NCI-H1048 (cell line): ENCODE measurements at regions not wholly inside any gene's neighbourhood (a gene's known extent, or its start where the extent isn't known, plus 50 kb on each side); places are given as distances from the start of the nearest gene placed in this dataset.
"Not testable (repeated sequence)": the region's sequence is repeated elsewhere in the genome, so short reads cannot be mapped to it uniquely, and the experiment has no call there.

Source experiments
- DNase-seq: peaks from one replicate; lab custom pipeline; 2025; lab: John Stamatoyannopoulos, UW

DNA sequence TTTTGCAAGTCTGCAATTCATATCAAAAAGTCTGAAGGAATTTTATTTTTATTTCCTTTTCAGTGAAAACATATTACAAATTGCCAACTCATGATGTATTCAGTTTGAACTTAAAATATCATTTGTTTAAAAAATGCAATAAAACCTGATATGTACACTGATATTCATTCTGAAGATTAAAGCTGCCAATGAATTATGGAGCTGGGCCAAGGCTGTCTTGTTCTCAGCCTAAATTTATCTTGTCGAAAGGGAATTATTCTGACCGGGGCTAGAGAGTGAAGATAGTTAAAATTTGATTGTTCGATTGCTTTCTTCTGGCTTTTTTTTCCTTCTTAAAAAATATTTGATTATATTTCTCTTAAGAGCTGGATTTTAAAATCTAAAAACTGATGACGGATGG is 54.0 kb upstream of the RBFOX1 start:
- DNase-seq: no peak

DNA sequence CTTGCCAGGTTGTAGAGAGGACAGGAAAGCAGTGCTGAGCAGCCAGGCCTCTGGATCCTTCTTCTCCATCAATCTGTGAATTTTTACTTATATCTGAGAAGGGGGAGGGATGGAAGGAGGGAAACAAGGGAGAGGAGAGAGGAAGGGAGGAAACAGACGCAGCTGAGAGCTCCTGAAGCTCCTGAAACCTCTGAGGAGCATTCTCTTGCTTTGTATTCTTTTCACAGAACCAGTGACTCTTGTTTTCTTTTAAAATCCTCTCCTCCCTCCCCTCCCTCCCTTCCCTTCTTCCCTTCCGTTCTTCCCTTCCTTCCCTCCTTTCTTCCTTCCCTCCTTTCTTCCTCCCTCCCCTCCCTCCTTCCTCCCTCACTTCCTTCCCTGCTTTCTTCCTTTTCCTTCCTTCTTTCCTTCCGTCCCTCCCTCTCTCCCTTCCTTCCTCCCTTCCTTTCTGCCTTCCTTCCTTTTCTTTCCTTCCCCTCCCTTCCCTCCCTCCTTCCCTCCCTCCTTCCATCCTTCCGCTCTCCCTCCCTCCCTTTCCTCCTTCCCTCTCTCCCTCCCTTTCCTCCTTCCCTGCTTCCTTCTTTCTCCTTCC is 60.0 kb upstream of the RBFOX1 start:
- no peak for DNase-seq

DNA sequence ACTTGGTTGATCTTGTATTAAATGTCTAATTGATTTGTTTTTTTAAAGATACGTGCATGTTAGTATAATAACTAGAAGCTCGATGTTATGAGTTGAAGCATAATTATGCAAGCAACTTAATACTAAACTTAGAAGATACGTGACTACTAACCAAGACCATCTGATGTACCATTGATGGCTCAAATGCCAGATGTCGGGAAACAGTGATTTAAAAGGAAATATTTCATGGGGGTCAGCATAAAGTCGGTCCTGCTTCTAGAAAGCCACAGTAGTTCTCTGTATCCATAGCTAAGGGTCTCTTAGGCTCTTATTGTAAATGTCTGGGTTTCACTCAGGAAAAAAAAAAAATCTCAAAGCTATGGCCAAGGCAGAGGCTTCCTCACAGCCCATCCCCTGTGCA is 61.2 kb upstream of the RBFOX1 start:
- no peak for DNase-seq

DNA sequence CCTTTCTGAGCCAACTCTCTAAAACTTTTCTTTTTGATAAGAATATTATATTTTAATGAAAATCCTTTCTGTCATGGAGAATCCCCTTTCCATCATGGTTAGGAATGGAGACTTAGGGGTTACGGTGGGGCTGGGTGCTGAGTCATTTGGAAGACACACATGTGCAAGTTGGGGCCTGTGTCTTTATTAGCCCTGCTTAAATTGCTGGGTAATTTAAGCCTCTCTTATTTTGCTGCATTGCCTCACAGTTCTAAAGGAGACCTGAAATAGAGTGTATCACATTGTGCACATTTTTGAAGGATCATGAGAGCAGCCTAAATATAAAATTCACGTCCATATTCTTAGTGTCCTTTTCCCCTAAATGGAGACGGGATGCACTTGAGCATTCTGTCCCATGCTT is 61.8 kb upstream of the RBFOX1 start:
- DNase-seq: no peak

DNA sequence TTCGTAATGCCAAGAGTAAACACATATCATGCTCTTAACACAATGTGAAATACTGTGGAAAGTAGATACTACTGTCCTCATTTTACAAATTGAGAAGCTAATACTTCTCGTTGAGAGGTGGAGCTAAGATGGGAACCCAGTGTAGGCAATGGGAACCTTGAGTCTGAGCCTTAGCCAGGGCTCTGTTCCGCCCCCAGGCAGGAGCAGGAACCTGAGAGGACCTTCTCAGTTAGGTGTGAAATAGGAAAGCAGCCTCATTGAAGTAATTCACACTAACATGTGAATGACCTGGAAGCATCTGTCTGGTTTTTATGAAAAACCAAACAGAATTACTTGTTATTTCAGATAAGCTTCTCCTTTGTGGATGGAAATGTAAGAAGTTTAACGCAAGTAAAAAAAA is 62.6 kb upstream of the RBFOX1 start:
- DNase-seq: no peak

DNA sequence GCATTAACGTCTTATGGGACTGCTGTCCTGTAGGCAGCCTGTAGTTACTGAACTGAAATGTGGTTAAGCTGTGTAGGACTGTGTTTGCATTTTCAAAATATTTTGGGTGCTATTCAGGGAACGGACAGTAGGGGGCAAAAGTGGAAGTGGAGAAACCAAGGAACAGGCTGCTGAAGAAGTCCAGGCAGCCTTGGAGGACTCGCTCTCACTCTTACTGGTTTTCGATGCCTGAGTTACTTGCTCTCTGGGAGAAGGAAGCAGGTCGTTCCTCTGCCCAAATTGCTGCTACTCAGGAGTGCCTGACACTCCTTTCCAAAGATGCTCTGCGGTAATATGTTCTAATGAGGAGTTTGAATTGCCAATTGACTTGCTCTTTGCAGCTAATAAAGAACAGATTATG is 64.5 kb upstream of the RBFOX1 start:
- no peak for DNase-seq

DNA sequence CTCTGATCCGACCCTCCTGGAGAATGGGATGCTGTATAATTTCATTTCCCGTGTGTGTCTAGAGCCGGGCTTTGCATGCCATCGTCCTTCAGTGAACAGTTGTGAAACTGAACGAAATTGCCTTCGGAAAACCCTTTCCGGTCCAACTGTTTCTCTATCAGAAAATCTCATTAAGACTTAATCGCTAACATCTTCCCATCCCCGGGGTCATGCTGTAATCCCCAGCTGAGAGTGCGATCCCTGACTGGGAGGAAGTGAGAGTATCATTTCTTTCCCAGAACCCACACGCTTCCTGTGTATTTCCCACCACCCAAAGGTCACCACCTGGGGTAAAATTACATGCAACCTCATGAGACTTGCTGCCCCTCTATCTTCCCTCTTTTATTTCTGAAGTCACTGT is 75.6 kb upstream of the RBFOX1 start:
- no peak for DNase-seq

DNA sequence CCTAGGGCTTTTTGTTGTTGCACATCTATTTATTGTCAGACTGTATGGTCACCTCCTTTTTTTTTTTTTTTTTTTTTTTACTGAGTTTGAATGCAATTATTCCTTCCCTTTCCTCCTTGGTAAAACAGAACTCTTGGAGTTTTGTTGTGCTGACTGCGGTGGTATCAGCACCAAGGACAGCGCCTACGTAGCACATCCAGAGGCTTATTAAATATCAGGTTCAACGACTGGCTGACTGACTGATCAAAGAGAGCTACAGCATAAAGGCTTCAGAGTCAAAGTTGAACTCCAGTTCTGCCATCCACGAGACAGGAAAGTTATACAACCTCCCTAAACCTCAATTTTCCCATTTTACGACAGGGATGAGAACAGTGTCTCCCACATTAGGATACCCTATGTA is 86.1 kb upstream of the RBFOX1 start:
- DNase-seq: no peak

DNA sequence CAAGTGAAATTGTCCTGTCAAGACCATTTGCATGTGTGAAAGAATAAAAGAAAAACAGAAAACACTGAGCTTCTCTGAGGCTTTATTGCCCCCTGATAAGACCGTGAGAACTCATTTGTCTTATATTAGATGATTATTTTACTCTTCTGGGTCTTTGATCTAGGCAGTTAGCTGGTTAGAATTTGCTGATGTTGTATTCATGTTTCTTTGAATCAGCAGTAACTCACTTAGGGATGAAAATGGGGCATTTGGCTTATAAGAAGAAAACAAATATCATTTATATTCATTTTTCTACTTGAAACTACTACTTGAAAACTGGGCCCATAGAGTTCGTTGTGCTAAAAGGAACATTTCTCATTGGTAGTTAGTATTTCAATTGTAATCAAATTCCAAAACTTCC is 93.1 kb upstream of the RBFOX1 start:
- no peak for DNase-seq

DNA sequence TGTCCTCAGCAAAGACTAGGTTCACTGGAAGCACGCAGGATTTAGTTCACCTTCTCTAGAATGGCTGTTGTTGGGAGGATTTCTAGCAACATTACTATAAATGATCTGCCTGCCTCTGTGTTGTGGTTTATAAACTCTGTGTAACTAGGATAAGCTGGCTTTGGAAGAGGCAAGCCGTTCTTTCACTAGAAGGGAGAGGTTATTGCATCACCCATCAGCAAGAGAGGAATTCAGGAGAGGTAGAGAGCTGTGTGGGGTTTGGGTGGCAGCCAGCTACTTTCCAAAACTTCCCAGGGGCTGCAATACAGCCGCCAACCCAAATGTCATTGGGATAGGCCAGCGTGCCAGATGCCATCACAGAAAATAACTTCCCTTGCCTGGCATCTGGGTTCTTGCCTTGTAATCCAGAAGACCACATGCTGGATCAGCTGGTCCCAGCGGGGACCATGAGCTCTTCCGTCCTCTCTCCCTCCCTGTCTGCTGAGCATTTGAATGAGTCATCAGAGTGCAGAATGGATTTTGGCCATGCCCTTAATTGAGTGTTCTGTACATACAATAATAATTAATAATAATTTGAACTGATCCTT is 95.7 kb upstream of the RBFOX1 start:
- no peak for DNase-seq

DNA sequence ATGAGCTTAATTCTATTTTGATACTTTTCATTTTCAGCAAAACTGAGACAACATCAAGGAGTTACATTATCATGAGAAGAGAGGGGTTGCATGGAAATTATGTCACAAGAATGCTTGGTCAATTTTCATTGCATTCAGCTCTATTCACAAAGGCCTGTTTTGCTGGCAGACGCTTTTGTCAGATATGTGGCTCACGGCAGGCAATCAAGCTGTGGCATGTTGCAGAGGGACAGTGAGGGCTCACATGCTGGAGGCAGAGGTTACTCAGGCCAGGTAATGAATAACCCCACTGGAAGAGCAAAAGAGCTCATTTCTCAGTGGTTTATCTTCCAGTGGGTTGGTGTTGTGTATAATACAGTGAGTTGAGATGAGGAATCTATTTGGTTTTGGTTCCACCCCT is 98.7 kb upstream of the RBFOX1 start:
- no peak for DNase-seq

DNA sequence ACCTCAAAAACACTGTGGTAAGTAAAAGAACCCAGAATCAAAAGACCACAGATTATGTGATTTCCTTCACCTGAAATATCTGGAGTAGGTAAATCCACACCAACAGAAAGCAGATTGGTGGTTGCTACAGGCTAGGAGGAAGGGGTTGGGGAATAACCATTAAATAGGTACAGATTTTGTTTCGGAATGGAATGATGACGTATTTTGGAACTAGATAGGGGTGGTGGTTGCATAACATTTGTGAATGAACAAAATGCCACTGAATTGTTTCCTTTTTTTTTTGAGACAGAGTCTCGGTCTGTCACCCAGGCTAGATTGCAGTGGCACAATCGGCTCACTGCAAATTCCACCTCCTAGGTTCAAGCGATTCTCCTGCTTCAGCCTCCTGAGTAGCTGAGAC is 100.9 kb upstream of the RBFOX1 start:
- no peak for DNase-seq

DNA sequence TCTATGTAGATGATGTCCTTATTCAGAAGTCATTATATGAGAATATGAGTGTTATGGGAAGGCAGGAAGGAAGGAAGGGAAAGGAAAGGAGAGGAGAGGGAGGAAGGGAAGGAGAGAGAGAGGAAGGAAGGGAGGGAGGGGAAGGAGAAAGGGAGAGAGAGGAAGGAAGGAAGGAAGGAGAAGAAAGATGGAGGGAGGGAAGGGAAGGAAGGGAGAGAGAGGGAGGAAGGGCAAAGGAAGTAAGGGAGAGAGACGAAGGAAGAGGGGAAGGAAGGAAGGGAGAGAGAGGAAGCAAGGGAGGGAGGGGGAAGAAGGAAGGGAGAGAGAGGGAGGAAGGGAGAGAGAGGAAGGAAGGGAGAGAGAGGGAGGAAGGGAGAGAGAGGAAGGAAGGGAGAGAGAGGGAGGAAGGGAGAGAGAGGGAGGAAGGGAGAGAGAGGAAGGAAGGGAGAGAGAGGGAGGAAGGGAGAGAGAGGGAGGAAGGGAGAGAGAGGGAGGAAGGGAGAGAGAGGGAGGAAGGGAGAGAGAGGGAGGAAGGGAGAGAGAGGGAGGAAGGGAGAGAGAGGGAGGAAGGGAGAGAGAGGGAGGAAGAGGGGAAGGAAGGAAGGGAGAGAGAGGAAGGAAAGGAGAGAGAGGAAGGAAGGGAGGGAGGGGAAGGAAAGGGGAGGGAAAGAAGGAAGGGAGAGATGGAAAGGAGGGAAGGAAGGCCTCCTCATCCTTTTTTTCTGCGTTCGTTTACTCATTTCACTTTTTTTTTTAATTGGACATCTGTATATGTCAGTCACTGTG is 103.0 kb upstream of the RBFOX1 start:
- not testable (repeated sequence) for DNase-seq

DNA sequence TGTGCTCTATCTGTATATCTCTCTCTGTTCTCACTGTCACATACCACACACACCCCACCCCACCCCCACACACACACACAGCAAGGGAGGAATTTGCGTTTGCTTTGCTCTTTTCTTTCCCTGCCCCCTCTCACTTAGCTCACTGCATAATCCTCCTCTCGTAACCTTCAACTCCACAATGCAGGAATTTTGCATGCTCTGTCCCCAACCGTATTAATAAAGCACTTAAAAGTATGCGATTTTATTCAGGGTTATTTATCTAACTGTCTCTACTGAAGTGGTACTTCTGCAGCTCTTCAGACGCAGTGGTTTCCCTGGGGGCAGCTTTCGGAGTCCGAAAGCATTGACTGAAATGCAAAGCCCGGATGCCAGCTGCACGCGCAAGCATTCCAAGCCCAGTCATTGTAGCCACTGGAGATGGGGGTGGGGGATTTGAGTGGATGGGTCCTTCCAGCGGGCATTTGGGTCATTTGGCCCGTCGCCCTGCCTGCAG is 105.4 kb upstream of the RBFOX1 start:
- no peak for DNase-seq

DNA sequence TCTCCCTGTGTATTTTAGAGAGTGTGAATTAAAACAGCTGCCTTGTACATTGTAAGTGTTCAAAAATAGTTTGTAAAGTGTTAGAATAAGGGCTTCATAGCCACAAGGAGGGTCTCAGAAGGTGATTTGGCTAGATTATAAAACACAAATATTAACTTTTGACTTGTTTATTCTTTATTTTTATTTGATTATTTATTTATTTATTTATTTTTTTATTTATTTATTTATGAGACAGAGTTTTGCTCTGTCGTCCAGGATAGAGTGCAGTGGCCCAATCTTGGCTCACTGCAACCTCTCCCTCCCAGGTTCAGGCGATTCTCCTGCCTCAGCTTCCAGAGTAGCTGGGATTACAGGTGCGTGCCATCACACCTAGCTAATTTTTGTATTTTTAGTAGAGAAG is 111.5 kb upstream of the RBFOX1 start:
- no peak for DNase-seq

DNA sequence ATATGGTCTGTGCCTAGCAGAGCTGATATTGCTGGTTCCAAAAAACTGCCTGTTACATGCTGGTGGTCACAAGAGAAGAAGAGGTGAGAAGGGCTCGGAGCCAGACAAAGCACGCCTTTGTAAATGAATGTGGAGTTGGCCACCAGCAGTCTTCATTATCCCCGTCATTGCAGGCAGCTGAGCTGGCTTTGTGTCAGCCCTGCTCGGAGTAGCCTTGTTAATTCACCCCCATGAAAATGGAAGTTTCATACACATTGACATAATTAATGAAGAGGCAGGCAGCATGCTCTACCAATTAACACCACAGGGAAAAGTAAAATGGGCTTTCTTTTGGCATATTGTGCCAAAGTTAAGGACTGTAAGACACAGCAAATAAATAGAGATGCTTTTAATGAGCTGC is 113.7 kb upstream of the RBFOX1 start:
- DNase-seq: no peak

DNA sequence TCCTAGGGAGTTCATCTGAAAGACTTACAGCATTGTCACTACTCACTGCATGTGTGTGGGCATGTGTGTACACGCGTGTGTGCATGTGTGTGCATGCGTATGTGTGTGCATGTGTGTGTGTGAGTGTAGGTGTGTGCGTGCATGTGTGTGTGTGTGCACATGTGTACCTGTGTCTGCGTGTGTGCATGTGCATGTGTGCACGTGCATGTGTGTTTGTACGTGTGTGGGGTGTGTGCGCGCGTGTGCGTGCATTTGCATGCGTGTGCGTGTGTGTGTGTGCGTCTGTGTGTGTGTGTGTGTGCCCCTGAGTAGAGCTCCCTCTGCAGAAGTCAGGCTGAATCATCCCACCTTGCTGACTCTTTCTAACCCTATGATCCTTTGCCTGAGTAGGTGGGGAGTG is 114.8 kb upstream of the RBFOX1 start:
- DNase-seq: no peak

DNA sequence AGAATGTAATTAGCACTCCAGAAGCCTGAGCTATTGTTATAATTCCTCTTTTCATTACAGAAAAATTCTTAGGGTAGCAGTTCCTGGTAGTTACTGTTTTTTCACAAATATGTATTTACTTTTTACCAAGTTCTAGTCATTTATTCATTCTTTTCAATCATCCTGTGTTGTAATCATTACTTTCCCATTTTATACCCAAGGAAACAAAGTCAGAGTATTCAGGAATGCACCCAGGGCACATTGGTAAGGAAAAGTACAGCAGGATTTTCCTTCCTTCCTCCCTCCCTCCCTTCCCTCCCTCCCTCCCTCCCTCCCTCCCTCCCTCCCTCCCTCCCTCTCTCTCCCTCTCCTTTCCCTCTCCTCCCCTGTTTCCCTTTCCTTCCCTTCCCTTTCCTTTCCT is 115.9 kb upstream of the RBFOX1 start:
- no peak for DNase-seq

DNA sequence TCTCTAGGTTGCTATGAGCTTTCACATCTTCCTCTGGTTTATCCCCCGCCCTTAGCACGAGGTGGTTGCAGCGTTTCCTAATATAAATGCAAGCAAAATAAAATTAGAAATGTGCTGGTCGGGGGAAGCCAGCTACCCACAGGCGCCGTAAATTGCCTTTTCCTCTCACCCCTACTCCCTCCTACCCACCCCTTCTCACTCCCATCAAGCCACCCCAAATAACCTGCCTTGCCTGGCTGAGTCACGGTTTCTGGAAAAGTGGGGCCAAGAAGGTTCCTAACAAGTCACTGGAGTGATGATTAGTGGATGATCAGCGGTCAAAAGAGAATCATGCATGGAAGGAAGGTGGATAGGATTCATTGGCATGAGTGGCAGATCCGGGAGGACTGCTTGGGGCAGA is 120.9 kb upstream of the RBFOX1 start:
- no peak for DNase-seq

DNA sequence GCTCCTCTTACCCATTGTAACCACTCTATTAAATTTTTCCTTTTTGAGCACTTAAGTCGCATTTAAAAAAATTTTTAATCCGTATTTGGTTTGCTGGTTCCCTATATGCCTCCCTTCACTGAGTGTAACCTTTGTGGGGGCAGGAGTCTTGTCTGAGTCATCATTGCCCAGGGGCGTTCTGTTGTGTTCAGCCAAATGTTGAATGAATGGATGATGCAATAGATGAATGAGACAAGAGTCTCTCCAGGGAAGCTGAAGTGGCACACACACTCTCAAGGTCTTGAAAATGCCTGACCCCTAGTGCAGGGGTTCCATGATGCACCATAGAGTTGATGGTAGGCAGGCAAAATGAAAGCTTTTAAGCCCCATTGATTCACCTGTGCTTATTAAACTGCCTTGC is 123.0 kb upstream of the RBFOX1 start:
- DNase-seq: no peak

DNA sequence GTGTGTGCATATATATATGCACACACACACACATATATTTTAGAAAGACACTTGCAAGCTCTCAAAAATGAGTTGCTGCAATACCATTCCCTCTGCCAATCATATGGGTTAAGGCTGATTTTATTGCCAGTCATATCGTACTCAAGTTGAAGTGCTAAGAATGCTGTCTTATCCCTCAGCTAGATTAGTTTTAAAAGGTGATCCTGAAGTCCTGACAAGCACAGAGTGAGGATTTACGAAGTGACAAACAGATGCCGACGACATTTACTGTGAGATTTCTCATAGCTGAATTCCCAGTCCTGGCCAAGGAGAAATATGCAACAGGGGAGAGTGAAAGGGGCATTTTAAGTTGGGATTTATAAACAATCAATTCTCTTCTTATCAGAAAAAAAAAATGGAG is 126.2 kb upstream of the RBFOX1 start:
- no peak for DNase-seq

DNA sequence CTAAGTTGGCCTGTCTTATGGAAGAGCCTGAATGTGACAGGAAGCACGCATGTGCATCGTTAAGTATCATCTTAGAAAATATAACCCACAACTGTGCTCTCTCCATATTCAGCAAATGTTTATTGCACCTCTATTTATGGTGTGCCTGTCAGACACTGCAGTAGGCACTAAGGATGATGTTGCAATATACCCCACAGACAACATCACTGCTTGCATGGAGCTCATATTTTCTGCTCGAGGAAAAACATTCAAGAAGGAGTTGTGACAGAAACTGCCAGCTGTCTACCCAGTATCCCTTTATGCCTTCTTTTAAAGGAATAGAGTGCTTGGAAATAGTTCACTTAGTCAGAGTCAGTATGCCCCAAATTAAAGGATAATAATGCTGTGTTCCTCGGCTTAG is 132.3 kb upstream of the RBFOX1 start:
- no peak for DNase-seq

DNA sequence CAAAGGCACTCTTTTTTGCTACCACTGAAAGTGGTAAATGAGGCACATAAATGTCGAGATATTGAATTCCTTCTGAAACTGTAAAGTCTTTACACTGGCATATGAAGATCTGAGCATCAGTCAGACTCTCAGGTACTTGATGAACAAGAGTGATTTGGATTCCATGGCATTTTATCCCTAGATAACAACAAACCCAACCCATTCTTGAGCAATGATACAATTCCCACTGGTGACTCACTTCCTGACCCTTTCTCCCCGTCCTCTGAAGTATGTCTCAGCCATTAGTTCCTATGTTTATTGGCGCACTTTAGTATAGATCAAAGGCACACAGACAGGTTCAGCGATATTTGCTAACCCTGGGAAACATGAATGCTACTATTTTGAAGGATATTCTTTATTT is 147.0 kb upstream of the RBFOX1 start:
- no peak for DNase-seq

DNA sequence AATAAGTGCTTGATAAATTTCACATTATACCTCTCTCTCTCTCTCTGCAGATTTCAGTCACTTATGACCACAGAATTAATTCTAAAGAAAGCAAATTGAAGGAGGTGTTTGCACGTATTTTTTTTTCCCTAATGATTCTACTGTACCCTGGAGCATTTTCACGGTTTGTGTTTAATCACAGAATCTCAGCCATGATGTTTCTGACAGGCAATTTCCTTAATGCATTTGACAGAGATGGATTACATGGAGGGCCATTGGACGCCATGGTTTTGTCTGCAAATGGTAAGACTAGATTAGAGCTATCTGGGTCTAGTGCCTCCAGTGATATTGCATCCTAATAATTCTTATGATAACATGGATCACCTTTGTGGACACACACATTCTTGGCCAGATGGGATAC is 147.5 kb upstream of the RBFOX1 start:
- DNase-seq: no peak
